Ishikawa (cell line): ENCODE measurements at regions not wholly inside any gene's neighbourhood (a gene's known extent, or its start where the extent isn't known, plus 50 kb on each side); places are given as distances from the start of the nearest gene placed in this dataset.

Experiments
- CREB1 ChIP-seq: IDR thresholded peaks from 2 replicates; pipeline ENCODE4 v1.6.1; 2012; ENCODE audit warnings: low read depth
- EGR1 ChIP-seq: IDR thresholded peaks from 2 replicates; pipeline ENCODE4 v1.6.1; 2012
- EP300 ChIP-seq: IDR thresholded peaks from 2 replicates; pipeline ENCODE4 v1.6.1; 2012; ENCODE audit warnings: borderline replicate concordance
- FOXM1 ChIP-seq: IDR thresholded peaks from 2 replicates; pipeline ENCODE4 v1.6.1; 2012; ENCODE audit warnings: low read depth, borderline replicate concordance
- MAX ChIP-seq: IDR thresholded peaks from 2 replicates; pipeline ENCODE4 v1.6.1; 2012
- NFIC ChIP-seq: IDR thresholded peaks from 2 replicates; pipeline ENCODE4 v1.6.1; 2012
- RAD21 ChIP-seq: IDR thresholded peaks from 2 replicates; pipeline ENCODE4 v1.6.1; 2012; ENCODE audit warnings: low read depth
- REST ChIP-seq: IDR thresholded peaks from 2 replicates; pipeline ENCODE4 v1.6.1; 2012; ENCODE audit warnings: low read depth, mild to moderate bottlenecking
- TCF12 ChIP-seq: IDR thresholded peaks from 2 replicates; pipeline ENCODE4 v1.6.1; 2012; ENCODE audit warnings: low read depth
- ZBTB7A ChIP-seq: IDR thresholded peaks from 2 replicates; pipeline ENCODE4 v1.6.1; 2012; ENCODE audit warnings: low read depth

DNA sequence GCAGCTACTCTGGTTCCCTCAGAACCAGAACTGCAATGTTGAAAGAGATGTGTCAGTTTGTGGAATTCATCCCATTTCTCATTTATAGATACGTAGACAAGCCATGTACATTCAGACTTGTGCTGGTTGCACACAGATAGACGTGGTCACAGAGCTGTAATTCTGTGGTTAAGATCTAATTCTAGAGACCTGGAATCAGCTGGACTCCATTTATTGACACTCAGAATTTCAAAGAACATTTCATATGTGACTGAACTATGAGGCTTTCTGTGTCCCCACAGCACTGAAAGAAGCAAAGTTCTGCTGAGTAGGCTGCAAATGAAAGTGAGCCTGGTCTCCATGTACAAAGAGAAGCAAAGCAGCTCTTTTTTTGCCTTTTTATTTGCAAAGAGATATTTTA is 220.2 kb upstream of the NAV3 start:
- TF ChIP-seq TCF12 (no peak), FOXM1 (no peak), REST (no peak), MAX (no peak), NFIC (no peak), ZBTB7A (no peak), RAD21 (no peak), CREB1 (no peak), EP300 (no peak), EGR1 (no peak)
